PC-9 (cell line): ENCODE measurements at regions not wholly inside any gene's neighbourhood (a gene's known extent, or its start where the extent isn't known, plus 50 kb on each side); places are given as distances from the start of the nearest gene placed in this dataset.
A peak's percentile ranks its signal among the peaks of the same experiment; 100 is the strongest.

Experiments used
- BruUV-seq: library from RNA; stranded (reverse); fragments of 400-500 nt; replicated peaks from 2 replicates; lab custom pipeline; 2021; lab: Mats Ljungman, UMichigan
- CTCF ChIA-PET: fragments of 300-600 bp; sonication (Branson Sonifier 250); formaldehyde crosslinking; loops from one replicate; lab custom pipeline; 2022; ENCODE audit warnings: antibody characterized with exemption; lab: Charles Lee
- POLR2A ChIA-PET: fragments of 300-600 bp; sonication (Branson Sonifier 250); formaldehyde crosslinking; loops from one replicate; lab custom pipeline; 2022; ENCODE audit warnings: antibody characterized with exemption; ENCODE audit not compliant: unreplicated experiment; lab: Charles Lee
- DNase-seq, 2 experiments: peaks; one replicate each; pipeline versions ENCODE4 v3.0.0 to v3.0.0-alpha.2; 2015 to 2022; ENCODE audit warnings: mixed read lengths in 1 of 2
- H2AFZ ChIP-seq: fragments of 200-600 bp; sonication (generic); 2 replicates; pipeline ENCODE4 v1.8.1; 2017; ENCODE audit warnings: antibody characterized with exemption
- H3F3A ChIP-seq: fragments of 200-600 bp; sonication (generic); 2 replicates; pipeline ENCODE4 v1.8.1; 2017; ENCODE audit warnings: antibody characterized with exemption, mild to moderate bottlenecking, low read depth; ENCODE audit not compliant: insufficient read depth
- H3K27ac ChIP-seq: fragments of 200-600 bp; sonication (generic); 2 replicates; pipeline ENCODE4 v1.6.1; 2016; ENCODE audit warnings: mixed run types
- H3K27me3 ChIP-seq: fragments of 200-600 bp; sonication (generic); 2 replicates; pipeline ENCODE4 v1.6.1; 2016; ENCODE audit warnings: low read depth, mixed run types; ENCODE audit not compliant: insufficient read depth
- H3K36me3 ChIP-seq: fragments of 200-600 bp; sonication (generic); 2 replicates; pipeline ENCODE4 v1.6.1; 2016; ENCODE audit warnings: low read depth, mixed run types
- H3K4me1 ChIP-seq: fragments of 200-600 bp; sonication (generic); replicated peaks from 2 replicates; pipeline ENCODE4 v1.6.1; 2016; ENCODE audit warnings: mixed run types; ENCODE audit not compliant: insufficient read depth
- H3K4me2 ChIP-seq: fragments of 200-600 bp; sonication (generic); 2 replicates; pipeline ENCODE4 v1.6.1; 2017; ENCODE audit warnings: mixed run types
- H3K4me3 ChIP-seq: fragments of 200-600 bp; sonication (generic); 2 replicates; pipeline ENCODE4 v1.6.1; 2016; ENCODE audit warnings: mixed run types
- H3K79me2 ChIP-seq: fragments of 200-600 bp; sonication (generic); 2 replicates; pipeline ENCODE4 v1.6.1; 2017; ENCODE audit warnings: low read depth, mixed run types
- H3K9me2 ChIP-seq: fragments of 200-600 bp; sonication (generic); 2 replicates; pipeline ENCODE4 v1.8.1; 2017; ENCODE audit warnings: mild to moderate bottlenecking; ENCODE audit not compliant: insufficient read depth
- H3K9me3 ChIP-seq: fragments of 200-600 bp; sonication (generic); 2 replicates; pipeline ENCODE4 v1.8.1; 2016; ENCODE audit warnings: low read depth; ENCODE audit not compliant: insufficient read depth
- H4K20me1 ChIP-seq: fragments of 200-600 bp; sonication (generic); 2 replicates; pipeline ENCODE4 v1.8.1; 2017; ENCODE audit not compliant: insufficient read depth
- EZH2 ChIP-seq: fragments of 200-600 bp; sonication (generic); IDR thresholded peaks from 2 replicates; pipeline ENCODE4 v1.8.0; 2017; ENCODE audit warnings: antibody characterized with exemption, low read depth
- intact Hi-C: fragments of 100-400 bp; cut with micrococcal nuclease; formaldehyde crosslinking; loops from one replicate; pipeline ENCODE4 v1.10.0; 2022; ENCODE audit not compliant: unreplicated experiment
- TF ChIP-seq, protein P1 (sequence below): fragments of 200-600 bp; sonication (generic); conservative IDR thresholded peaks from 2 replicates; pipeline ENCODE4 v1.6.1; 2017; ENCODE audit warnings: mixed run types, antibody characterized with exemption, mild to moderate bottlenecking, moderate library complexity

DNA sequence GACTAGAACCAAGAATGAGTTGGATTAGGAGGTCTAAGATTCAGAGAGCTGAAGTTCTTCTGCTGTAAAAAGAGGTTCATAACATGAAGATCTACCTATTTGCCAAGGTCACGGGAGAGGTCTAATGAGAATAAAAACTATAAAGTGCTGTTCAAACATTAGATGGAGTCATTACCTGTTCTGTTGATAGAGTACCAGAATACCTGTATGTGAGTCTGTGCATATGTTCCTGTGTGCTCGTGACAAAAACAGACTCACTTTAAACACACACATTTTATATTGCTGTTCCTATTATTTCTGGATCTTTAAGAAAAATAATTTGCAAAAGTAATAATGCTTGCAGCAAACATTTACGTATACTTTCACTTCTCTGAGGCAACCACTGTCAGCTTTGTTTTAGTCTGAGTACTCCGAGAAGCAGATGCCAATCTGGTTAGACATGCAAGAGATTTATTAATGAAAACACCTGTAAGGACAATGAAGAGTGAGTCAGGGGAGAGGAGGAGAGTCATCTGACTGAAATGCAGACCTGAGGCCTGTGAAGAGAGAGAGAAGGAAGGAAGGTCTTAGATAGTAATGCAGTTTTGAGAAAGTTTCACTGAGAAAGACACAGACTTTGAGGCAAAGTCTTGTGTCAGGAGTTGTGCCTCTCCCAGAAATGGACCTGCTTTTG is 221.2 kb downstream of the SQOR start:
- BruUV-seq, result no TSS peak
- intact Hi-C loops, result loop anchor here (1.0 to 2.0 kb wide), 2 partner anchors 15 to 64 kb away; no protein-coding TSS in a partner anchor
- ChIA-PET CTCF (no interaction called here), POLR2A (no interaction called here)
- no peaks in the 10 kb centered on the region for H3K9me3 ChIP-seq
- DNase-seq, result peak; percentile 23 to 84
- H3K4me1 ChIP-seq, result peaks cover 22% of the 10 kb centered on the region
- H3K27me3 ChIP-seq, result no peaks in the 10 kb centered on the region
- H3K79me2 ChIP-seq, result no peaks in the 10 kb centered on the region
- H3K27ac ChIP-seq, result peak overlapping the region; percentile 58
- peak overlapping the region; percentile 43; the same call in 1 of the 2 replicates for H2AFZ ChIP-seq
- H3K4me3 ChIP-seq, result 0 out of 2 replicates have a peak overlapping the region, but pooled peaks have one; percentile 11
- no peaks in the 10 kb centered on the region for H3K36me3 ChIP-seq
- peaks cover 10% of the 10 kb centered on the region; the same call in 1 of the 2 replicates for H3F3A ChIP-seq
- TF ChIP-seq, protein P1, sequence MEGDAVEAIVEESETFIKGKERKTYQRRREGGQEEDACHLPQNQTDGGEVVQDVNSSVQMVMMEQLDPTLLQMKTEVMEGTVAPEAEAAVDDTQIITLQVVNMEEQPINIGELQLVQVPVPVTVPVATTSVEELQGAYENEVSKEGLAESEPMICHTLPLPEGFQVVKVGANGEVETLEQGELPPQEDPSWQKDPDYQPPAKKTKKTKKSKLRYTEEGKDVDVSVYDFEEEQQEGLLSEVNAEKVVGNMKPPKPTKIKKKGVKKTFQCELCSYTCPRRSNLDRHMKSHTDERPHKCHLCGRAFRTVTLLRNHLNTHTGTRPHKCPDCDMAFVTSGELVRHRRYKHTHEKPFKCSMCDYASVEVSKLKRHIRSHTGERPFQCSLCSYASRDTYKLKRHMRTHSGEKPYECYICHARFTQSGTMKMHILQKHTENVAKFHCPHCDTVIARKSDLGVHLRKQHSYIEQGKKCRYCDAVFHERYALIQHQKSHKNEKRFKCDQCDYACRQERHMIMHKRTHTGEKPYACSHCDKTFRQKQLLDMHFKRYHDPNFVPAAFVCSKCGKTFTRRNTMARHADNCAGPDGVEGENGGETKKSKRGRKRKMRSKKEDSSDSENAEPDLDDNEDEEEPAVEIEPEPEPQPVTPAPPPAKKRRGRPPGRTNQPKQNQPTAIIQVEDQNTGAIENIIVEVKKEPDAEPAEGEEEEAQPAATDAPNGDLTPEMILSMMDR, result no peak
- no peak for TF ChIP-seq EZH2
- H3K9me2 ChIP-seq, result no peaks in the 10 kb centered on the region
- peak overlapping the region; percentile 68 for H3K4me2 ChIP-seq
- H4K20me1 ChIP-seq, result no peaks in the 10 kb centered on the region

GRCh38 chr15:45857291-45857690 is 222.5 kb downstream of the SQOR start:
- BruUV-seq, result no TSS peak
- Histone ChIP-seq H3F3A (peaks cover 10% of the 10 kb centered on the region; the same call in 1 of the 2 replicates), H3K4me3 (no peak overlapping the region), H3K27me3 (no peaks in the 10 kb centered on the region), H3K9me3 (no peaks in the 10 kb centered on the region), H4K20me1 (no peaks in the 10 kb centered on the region), H3K4me2 (no peak overlapping the region), H3K27ac (no peak overlapping the region), H3K79me2 (no peaks in the 10 kb centered on the region), H3K4me1 (peaks cover 22% of the 10 kb centered on the region), H3K36me3 (no peaks in the 10 kb centered on the region), H3K9me2 (no peaks in the 10 kb centered on the region), H2AFZ (no peak overlapping the region)
- intact Hi-C loops, result loop anchor here (2.0 kb wide), 1 partner anchor 14 kb away; no protein-coding TSS in a partner anchor
- ChIA-PET POLR2A (no interaction called here), CTCF (interaction anchor here (0.6 kb wide), 1 partner anchor 41 kb away, joined by 3 read pairs; no protein-coding TSS in a partner anchor)
- TF ChIP-seq, protein P1, result no peak
- TF ChIP-seq EZH2, result no peak
- no peak for DNase-seq

- Histone ChIP-seq H3K36me3 (no peaks in the 10 kb centered on the region), H3K27me3 (no peaks in the 10 kb centered on the region), H3K4me1 (peaks cover 22% of the 10 kb centered on the region), H2AFZ (no peak overlapping the region), H3K4me3 (no peak overlapping the region), H3K9me2 (no peaks in the 10 kb centered on the region), H3K4me2 (no peak overlapping the region), H4K20me1 (no peaks in the 10 kb centered on the region), H3F3A (peaks cover 10% of the 10 kb centered on the region; the same call in 1 of the 2 replicates), H3K27ac (no peak overlapping the region), H3K79me2 (no peaks in the 10 kb centered on the region), H3K9me3 (no peaks in the 10 kb centered on the region)
- ChIA-PET POLR2A (no interaction called here), CTCF (no interaction called here)
- BruUV-seq, result no TSS peak
- TF ChIP-seq, protein P1, result no peak
- TF ChIP-seq EZH2, result no peak
- DNase-seq, result no peak
- intact Hi-C loops, result no loop called here
Observed at GRCh38 chr15:45858491-45858890, 223.7 kb downstream of the SQOR start.
